ENCODE measurements at regions not wholly inside any gene's neighbourhood (a gene's known extent, or its start where the extent isn't known, plus 50 kb on each side); places are given as distances from the start of the nearest gene placed in this dataset.

GRCh38 chr20:40925829-40926510 is 102.7 kb upstream of the TOP1 start:
- Mint-ChIP-seq H3K9me3 (peaks cover 5% of the 10 kb centered on the region), H3K4me3 (no peak overlapping the region), H3K27me3 (ENCODE audit: low read depth, poor library complexity) (peaks cover 37% of the 10 kb centered on the region), H3K36me3 (ENCODE audit: low read depth) (no peaks in the 10 kb centered on the region), H3K27ac (no peak overlapping the region), H3K4me1 (peaks cover under 1% of the 10 kb centered on the region)
- TF ChIP-seq CTCF (IDR thresholded peaks at IDR 0.05), result no peak
- no peak for DNase-seq

GRCh38 chr20:40926928-40927327 is 101.7 kb upstream of the TOP1 start:
- H3K9me3 Mint-ChIP-seq, result no peaks in the 10 kb centered on the region
- no peak overlapping the region for H3K27ac Mint-ChIP-seq
- H3K4me1 Mint-ChIP-seq, result peaks cover 10% of the 10 kb centered on the region
- H3K4me3 Mint-ChIP-seq, result no peak overlapping the region
- no peak for DNase-seq
- H3K27me3 Mint-ChIP-seq (ENCODE audit: low read depth, poor library complexity), result peaks cover 37% of the 10 kb centered on the region
- no peak for TF ChIP-seq CTCF (IDR thresholded peaks at IDR 0.05)
- no peaks in the 10 kb centered on the region for H3K36me3 Mint-ChIP-seq (ENCODE audit: low read depth)

- no peak for DNase-seq
- TF ChIP-seq CTCF (IDR thresholded peaks at IDR 0.05), result no peak
- H3K36me3 Mint-ChIP-seq (ENCODE audit: low read depth), result no peaks in the 10 kb centered on the region
- H3K9me3 Mint-ChIP-seq, result peaks cover 11% of the 10 kb centered on the region
- peaks cover 20% of the 10 kb centered on the region for H3K4me1 Mint-ChIP-seq
- H3K4me3 Mint-ChIP-seq, result no peak overlapping the region
- H3K27ac Mint-ChIP-seq, result no peak overlapping the region
- H3K27me3 Mint-ChIP-seq (ENCODE audit: low read depth, poor library complexity), result peaks cover 35% of the 10 kb centered on the region
Observed at GRCh38 chr20:40930561-40930960, 98.1 kb upstream of the TOP1 start.

DNA sequence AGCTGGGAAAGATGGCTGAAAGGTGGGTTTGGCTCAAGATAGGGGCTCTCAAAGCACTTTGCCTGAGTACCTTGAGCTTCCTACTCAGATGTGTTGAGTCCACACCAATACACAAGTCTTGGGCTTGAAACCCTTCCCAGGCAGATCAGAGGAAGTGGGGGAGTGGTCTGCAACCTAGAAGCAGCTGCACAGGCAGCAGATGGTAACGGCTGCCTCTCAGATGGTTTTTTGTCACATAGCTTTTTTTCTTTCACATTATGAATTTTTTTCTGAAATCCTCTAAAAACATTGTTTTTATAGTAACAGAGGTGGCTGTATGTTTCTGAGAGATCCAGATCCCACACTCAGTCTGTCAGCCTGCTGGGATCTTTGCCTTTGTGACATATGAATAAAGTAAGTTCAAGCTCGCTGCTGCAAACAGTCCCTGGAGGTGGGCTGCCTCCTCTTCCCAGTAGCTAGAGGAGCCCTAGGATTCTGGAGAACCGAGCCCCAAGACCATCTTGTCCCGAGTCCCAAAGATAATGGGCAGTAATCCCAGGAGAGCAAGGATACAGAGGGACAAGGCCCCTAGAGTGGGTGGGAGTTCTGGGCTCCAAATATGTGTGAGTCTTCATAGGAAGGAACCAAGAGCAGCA is 97.1 kb upstream of the TOP1 start:
- no peak overlapping the region for H3K27ac Mint-ChIP-seq
- no peaks in the 10 kb centered on the region for H3K36me3 Mint-ChIP-seq (ENCODE audit: low read depth)

GRCh38 chr20:40932436-40932835 is 96.2 kb upstream of the TOP1 start:
- Mint-ChIP-seq H3K4me1 (peaks cover 20% of the 10 kb centered on the region), H3K27me3 (ENCODE audit: low read depth, poor library complexity) (peaks cover 34% of the 10 kb centered on the region), H3K4me3 (no peak overlapping the region), H3K27ac (no peak overlapping the region), H3K9me3 (peaks cover 11% of the 10 kb centered on the region), H3K36me3 (ENCODE audit: low read depth) (no peaks in the 10 kb centered on the region)
- DNase-seq, result no peak
- no peak for TF ChIP-seq CTCF (IDR thresholded peaks at IDR 0.05)

More for the DNA sequence above, 97.1 kb upstream of the TOP1 start:
- no peak for TF ChIP-seq CTCF (IDR thresholded peaks at IDR 0.05)
- Mint-ChIP-seq H3K4me3 (no peak overlapping the region), H3K27me3 (ENCODE audit: low read depth, poor library complexity) (peaks cover 32% of the 10 kb centered on the region), H3K4me1 (peaks cover 20% of the 10 kb centered on the region), H3K9me3 (peaks cover 11% of the 10 kb centered on the region)
- DNase-seq, result no peak

- no peaks in the 10 kb centered on the region for H3K36me3 Mint-ChIP-seq (ENCODE audit: low read depth)
- peaks cover 20% of the 10 kb centered on the region for H3K4me1 Mint-ChIP-seq
- H3K27me3 Mint-ChIP-seq (ENCODE audit: low read depth, poor library complexity), result peaks cover 31% of the 10 kb centered on the region
- H3K27ac Mint-ChIP-seq, result no peak overlapping the region
- no peak for DNase-seq
- H3K9me3 Mint-ChIP-seq, result peaks cover 11% of the 10 kb centered on the region
- no peak overlapping the region for H3K4me3 Mint-ChIP-seq
- TF ChIP-seq CTCF (IDR thresholded peaks at IDR 0.05), result no peak
Observed at GRCh38 chr20:40933758-40934157, 94.9 kb upstream of the TOP1 start.

Data from nephron progenitor cell (in vitro differentiated cells).